ENCODE measurements at regions not wholly inside any gene's neighbourhood (a gene's known extent, or its start where the extent isn't known, plus 50 kb on each side); places are given as distances from the start of the nearest gene placed in this dataset.

DNA sequence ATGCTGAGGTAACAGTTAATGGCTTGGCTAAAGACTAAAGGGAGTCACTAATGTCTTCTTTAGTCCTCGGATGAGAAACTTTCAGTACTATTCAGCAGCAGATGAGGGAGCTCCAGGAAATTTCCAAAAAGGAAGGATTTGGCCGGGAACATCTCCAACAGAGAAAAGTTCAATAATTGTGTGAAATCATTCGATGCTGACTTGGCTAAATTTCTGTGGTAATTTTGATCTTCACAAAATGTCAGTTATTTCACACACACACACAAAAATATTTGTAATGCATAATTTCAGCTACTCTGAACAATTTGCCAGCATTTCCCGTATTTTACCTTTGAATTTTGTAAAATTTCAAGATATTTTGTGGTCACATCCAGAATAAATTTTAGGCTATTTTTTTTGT, 462.8 kb upstream of the MDFIC2 start:
- TF ChIP-seq TCF12 (IDR thresholded peaks at IDR 0.05; ENCODE audit: low read depth), result no peak
- no peak for TF ChIP-seq CEBPB (IDR thresholded peaks at IDR 0.05)
- no peak for TF ChIP-seq TAF1 (IDR thresholded peaks at IDR 0.05; ENCODE audit: low read depth)
- TF ChIP-seq EGR1 (IDR thresholded peaks at IDR 0.05), result no peak
- no peak for TF ChIP-seq FOXM1 (IDR thresholded peaks at IDR 0.05; ENCODE audit: borderline replicate concordance, low read depth)
- TF ChIP-seq CREB1 (IDR thresholded peaks at IDR 0.05; ENCODE audit: low read depth), result no peak
- TF ChIP-seq, protein P1, sequence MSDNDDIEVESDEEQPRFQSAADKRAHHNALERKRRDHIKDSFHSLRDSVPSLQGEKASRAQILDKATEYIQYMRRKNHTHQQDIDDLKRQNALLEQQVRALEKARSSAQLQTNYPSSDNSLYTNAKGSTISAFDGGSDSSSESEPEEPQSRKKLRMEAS (IDR thresholded peaks at IDR 0.05), result no peak
- no peak for TF ChIP-seq USF1 (IDR thresholded peaks at IDR 0.05)
- no peak for TF ChIP-seq EP300 (IDR thresholded peaks at IDR 0.05; ENCODE audit: borderline replicate concordance)
- no peak for TF ChIP-seq NFIC (IDR thresholded peaks at IDR 0.05)

GRCh38 chr3:70774641-70775040, 462.2 kb upstream of the MDFIC2 start:
- TF ChIP-seq TEAD4 (IDR thresholded peaks at IDR 0.05), result no peak
- TF ChIP-seq TCF12 (IDR thresholded peaks at IDR 0.05; ENCODE audit: low read depth), result no peak
- TF ChIP-seq, protein P1 (IDR thresholded peaks at IDR 0.05), result no peak
- TF ChIP-seq NFIC (IDR thresholded peaks at IDR 0.05), result no peak

GRCh38 chr3:70771426-70772147, 459.1 kb upstream of the MDFIC2 start:
- TF ChIP-seq CREB1 (IDR thresholded peaks at IDR 0.05; ENCODE audit: low read depth) (no peak), EP300 (IDR thresholded peaks at IDR 0.05; ENCODE audit: borderline replicate concordance) (no peak), ZBTB7A (IDR thresholded peaks at IDR 0.05; ENCODE audit: low read depth) (no peak), CEBPB (IDR thresholded peaks at IDR 0.05) (no peak), RAD21 (IDR thresholded peaks at IDR 0.05; ENCODE audit: low read depth) (no peak), EGR1 (IDR thresholded peaks at IDR 0.05) (no peak)
- TF ChIP-seq, protein P1 (IDR thresholded peaks at IDR 0.05), result no peak

GRCh38 chr3:70770650-70771049, 458.2 kb upstream of the MDFIC2 start:
- TF ChIP-seq TCF12 (IDR thresholded peaks at IDR 0.05; ENCODE audit: low read depth), result no peak
- no peak for TF ChIP-seq ZBTB7A (IDR thresholded peaks at IDR 0.05; ENCODE audit: low read depth)
- TF ChIP-seq NFIC (IDR thresholded peaks at IDR 0.05), result no peak
- no peak for TF ChIP-seq REST (IDR thresholded peaks at IDR 0.05; ENCODE audit: low read depth)

- TF ChIP-seq TCF12 (IDR thresholded peaks at IDR 0.05; ENCODE audit: low read depth) (no peak), ZBTB7A (IDR thresholded peaks at IDR 0.05; ENCODE audit: low read depth) (no peak), EP300 (IDR thresholded peaks at IDR 0.05; ENCODE audit: borderline replicate concordance) (no peak), CREB1 (IDR thresholded peaks at IDR 0.05; ENCODE audit: low read depth) (no peak), TEAD4 (IDR thresholded peaks at IDR 0.05) (no peak), YY1 (IDR thresholded peaks at IDR 0.05; ENCODE audit: low read depth) (no peak), TAF1 (IDR thresholded peaks at IDR 0.05; ENCODE audit: low read depth) (no peak), RAD21 (IDR thresholded peaks at IDR 0.05; ENCODE audit: low read depth) (no peak), REST (IDR thresholded peaks at IDR 0.05; ENCODE audit: low read depth) (no peak), NFIC (IDR thresholded peaks at IDR 0.05) (no peak), EGR1 (IDR thresholded peaks at IDR 0.05) (no peak), FOXM1 (IDR thresholded peaks at IDR 0.05; ENCODE audit: borderline replicate concordance, low read depth) (no peak), CEBPB (IDR thresholded peaks at IDR 0.05) (no peak), USF1 (IDR thresholded peaks at IDR 0.05) (no peak)
- TF ChIP-seq, protein P1 (IDR thresholded peaks at IDR 0.05), result no peak
These were observed 453.9 kb upstream of the MDFIC2 start for GRCh38 chr3:70766301-70766700.

DNA sequence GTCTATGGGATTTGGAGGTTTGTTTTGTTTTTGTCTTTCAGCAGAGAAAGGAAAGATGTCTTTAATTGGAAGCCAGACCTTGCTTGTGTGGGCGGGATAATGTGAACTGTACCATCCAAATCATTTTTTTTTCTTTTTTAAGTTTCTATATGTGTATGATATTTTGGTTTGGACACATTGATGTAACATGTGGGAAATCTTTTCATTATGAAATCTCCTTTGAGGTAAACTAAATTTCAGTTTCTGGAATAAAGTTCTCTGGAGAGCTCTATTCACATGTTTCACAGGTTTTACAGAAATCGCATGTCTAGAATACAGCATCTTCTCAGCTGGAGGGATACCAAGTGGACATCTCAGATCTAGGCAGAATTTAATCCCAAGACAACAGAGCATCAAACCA, 451.5 kb upstream of the MDFIC2 start:
- TF ChIP-seq TEAD4 (IDR thresholded peaks at IDR 0.05), result no peak
- no peak for TF ChIP-seq TAF1 (IDR thresholded peaks at IDR 0.05; ENCODE audit: low read depth)
